Keratinocyte (primary cell): ENCODE measurements at regions not wholly inside any gene's neighbourhood (a gene's known extent, or its start where the extent isn't known, plus 50 kb on each side); places are given as distances from the start of the nearest gene placed in this dataset.

Experiments
- DNase-seq: peaks from one replicate; pipeline ENCODE4 v3.0.0-alpha.2; 2011; ENCODE audit warnings: low read depth, missing footprints, low spot score
- FAIRE-seq: peaks from 2 replicates; lab custom pipeline; 2011; peaks lifted over from hg19 to GRCh38; lab: Jason Lieb, UNC
- H2AFZ ChIP-seq: 2 replicates; pipeline ENCODE4 v1.6.0; 2012; ENCODE audit warnings: low read length, control low read depth, inconsistent platforms; ENCODE audit not compliant: control insufficient read depth
- H3K27ac ChIP-seq: 2 replicates; pipeline ENCODE4 v1.5.1; 2011; ENCODE audit warnings: low read length; ENCODE audit not compliant: control insufficient read depth, insufficient read depth
- H3K27me3 ChIP-seq: 3 replicates; pipeline ENCODE4 v1.6.0; 2011; ENCODE audit warnings: low read length; ENCODE audit not compliant: control insufficient read depth, insufficient read depth; ENCODE audit errors: extremely low read depth
- H3K36me3 ChIP-seq, 2 experiments: 2 replicates in 1 of 2; 3 replicates in 1 of 2; pipeline ENCODE4 v1.5.1; 2011; ENCODE audit warnings: low read length in 2 of 2, mild to moderate bottlenecking in 1 of 2; ENCODE audit not compliant: control insufficient read depth in 2 of 2, insufficient read depth in 2 of 2; ENCODE audit errors: extremely low read depth in 1 of 2
- H3K4me1 ChIP-seq: 3 replicates; pipeline ENCODE4 v1.5.1; 2011; ENCODE audit warnings: low read length; ENCODE audit not compliant: control insufficient read depth, insufficient read depth; ENCODE audit errors: extremely low read depth
- H3K4me2 ChIP-seq: 3 replicates; pipeline ENCODE4 v1.6.0; 2011; ENCODE audit warnings: low read depth, low read length; ENCODE audit not compliant: control insufficient read depth, insufficient read depth; ENCODE audit errors: extremely low read depth
- H3K4me3 ChIP-seq, 3 experiments: fragments of 200-600 bp in 1 of 3; sonication (generic) in 1 of 3; 2 replicates in 2 of 3; 3 replicates in 1 of 3; pipeline ENCODE4 v1.5.1; 2011 to 2016; ENCODE audit warnings: low read length in 3 of 3, mild to moderate bottlenecking in 3 of 3, control low read depth in 2 of 3, inconsistent platforms in 1 of 3, low read depth in 1 of 3, mixed read lengths in 1 of 3, mixed run types in 1 of 3, moderate library complexity in 1 of 3; ENCODE audit not compliant: control insufficient read depth in 2 of 3, insufficient read depth in 2 of 3; ENCODE audit errors: extremely low read depth in 1 of 3
- H3K79me2 ChIP-seq: 2 replicates; pipeline ENCODE4 v1.6.0; 2012; ENCODE audit warnings: low read length; ENCODE audit not compliant: control insufficient read depth, insufficient read depth
- H3K9ac ChIP-seq: 3 replicates; pipeline ENCODE4 v1.6.0; 2011; ENCODE audit warnings: low read length; ENCODE audit not compliant: control insufficient read depth, insufficient read depth; ENCODE audit errors: extremely low read depth
- H3K9me1 ChIP-seq: 3 replicates; pipeline ENCODE4 v1.6.0; 2011; ENCODE audit warnings: low read length; ENCODE audit not compliant: control insufficient read depth, insufficient read depth; ENCODE audit errors: extremely low read depth
- H3K9me3 ChIP-seq: 2 replicates; pipeline ENCODE4 v1.5.1; 2012; ENCODE audit warnings: low read depth, low read length; ENCODE audit not compliant: control insufficient read depth
- H4K20me1 ChIP-seq: 3 replicates; pipeline ENCODE4 v1.6.0; 2011; ENCODE audit warnings: low read length; ENCODE audit not compliant: control insufficient read depth, insufficient read depth; ENCODE audit errors: extremely low read depth
- CTCF ChIP-seq, 3 experiments: IDR thresholded peaks in 1 of 3; conservative IDR thresholded peaks in 1 of 3; optimal IDR thresholded peaks in 1 of 3; 2 replicates in 2 of 3; 3 replicates in 1 of 3; pipeline versions ENCODE3 to v1.5.1; 2011; ENCODE audit warnings: low read length in 3 of 3, mild to moderate bottlenecking in 3 of 3, moderate library complexity in 2 of 3, control low read depth in 1 of 3, inconsistent platforms in 1 of 3; ENCODE audit not compliant: insufficient read depth in 2 of 3; ENCODE audit errors: extremely low read depth in 1 of 3
- EZH2 ChIP-seq: IDR thresholded peaks from one replicate; pipeline ENCODE4 v1.6.1; 2012; ENCODE audit warnings: inconsistent platforms, mild to moderate bottlenecking, low read length, moderate library complexity
- dilution Hi-C: fragments of 300-500 bp; cut with MboI; formaldehyde crosslinking; loops from one replicate; pipeline ENCODE4 v1.7.0; 2020; ENCODE audit warnings: low sequenced_read_pairs; ENCODE audit not compliant: extremely low pct_ligation_motif_present

DNA sequence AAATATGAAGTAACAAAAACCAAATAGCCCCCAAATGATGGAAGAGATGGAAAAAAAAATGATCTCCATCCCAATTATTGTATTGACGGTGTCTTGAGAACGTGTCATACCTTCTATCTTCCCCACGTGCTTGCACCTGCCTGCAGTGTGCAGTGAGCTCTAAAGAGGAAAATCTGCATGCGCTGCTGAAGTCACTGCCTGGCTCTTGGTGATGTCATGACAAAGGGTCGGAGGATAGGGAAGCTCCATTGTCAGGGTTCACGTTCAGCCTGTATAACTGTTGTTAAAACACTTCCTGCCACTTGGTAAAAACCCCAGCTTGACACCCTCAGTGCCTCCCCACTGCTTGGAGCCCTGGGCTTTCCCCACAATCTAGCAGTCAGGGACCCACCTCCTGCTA is 549.2 kb upstream of the MKI67 start:
- Histone ChIP-seq H3K79me2 (no peaks in the 10 kb centered on the region), H3K9me3 (no peaks in the 10 kb centered on the region), H3K4me2 (no peak overlapping the region), H2AFZ (no peak overlapping the region), H3K27me3 (no peaks in the 10 kb centered on the region), H3K4me1 (no peaks in the 10 kb centered on the region), H4K20me1 (no peaks in the 10 kb centered on the region), H3K36me3 (no peaks in the 10 kb centered on the region), H3K9ac (no peak overlapping the region), H3K27ac (no peak overlapping the region), H3K9me1 (no peaks in the 10 kb centered on the region), H3K4me3 (no peak overlapping the region)
- dilution Hi-C loops: no loop called here
- TF ChIP-seq CTCF (optimal IDR thresholded peaks at IDR 0.05 in 1 of 3, IDR thresholded peaks at IDR 0.05 in 1 of 3, conservative IDR thresholded peaks at IDR 0.05 in 1 of 3; ENCODE audit: extremely low read depth in 1 of 3, insufficient read depth in 2 of 3, low read length in 3 of 3): no peak
- no peak for TF ChIP-seq EZH2
- no peak for FAIRE-seq
- no peak for DNase-seq

DNA sequence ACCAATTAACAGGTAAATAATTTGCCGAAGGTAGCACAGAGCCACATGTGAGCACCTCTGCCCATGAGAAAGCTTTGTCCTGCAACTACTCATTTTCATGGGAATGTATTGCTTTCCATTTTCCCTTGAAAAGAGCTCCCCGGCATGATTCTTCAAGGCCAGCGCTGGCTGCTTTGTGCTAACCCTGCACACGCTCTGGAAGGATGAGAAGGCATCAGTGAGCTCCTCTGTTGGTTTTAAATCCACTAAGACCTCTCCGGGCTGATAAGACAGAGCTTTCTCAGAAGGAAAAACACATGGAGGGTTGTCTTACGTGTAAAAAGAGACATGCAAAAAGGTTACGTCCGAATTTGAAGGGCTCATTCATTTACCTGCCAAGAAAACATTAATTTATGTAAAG is 553.9 kb upstream of the MKI67 start:
- TF ChIP-seq CTCF (optimal IDR thresholded peaks at IDR 0.05 in 1 of 3, IDR thresholded peaks at IDR 0.05 in 1 of 3, conservative IDR thresholded peaks at IDR 0.05 in 1 of 3; ENCODE audit: extremely low read depth in 1 of 3, insufficient read depth in 2 of 3, low read length in 3 of 3) (no peak), EZH2 (no peak)
- dilution Hi-C loops: no loop called here
- Histone ChIP-seq H3K9me3 (no peaks in the 10 kb centered on the region), H3K27me3 (no peaks in the 10 kb centered on the region), H3K4me2 (no peak overlapping the region), H3K9ac (no peak overlapping the region), H3K4me3 (no peak overlapping the region), H3K36me3 (no peaks in the 10 kb centered on the region), H3K27ac (no peak overlapping the region), H3K4me1 (no peaks in the 10 kb centered on the region), H3K79me2 (no peaks in the 10 kb centered on the region), H3K9me1 (no peaks in the 10 kb centered on the region), H2AFZ (no peak overlapping the region), H4K20me1 (no peaks in the 10 kb centered on the region)
- FAIRE-seq: no peak
- DNase-seq: no peak
